Heart right ventricle (tissue), 16 donors: ENCODE measurements at regions not wholly inside any gene's neighbourhood (a gene's known extent, or its start where the extent isn't known, plus 50 kb on each side); places are given as distances from the start of the nearest gene placed in this dataset.
A peak's percentile ranks its signal among the peaks of the same experiment; 100 is the strongest.
"Not testable (repeated sequence)": the region's sequence is repeated elsewhere in the genome, so short reads cannot be mapped to it uniquely, and the experiment has no call there.

Experiments
- ATAC-seq, 8 donors: fragments of 200-7000 bp; cut with Tn5 transposase; one replicate each; pipeline ENCODE4 v1.9.1; 2020; ENCODE audit warnings: mild to moderate bottlenecking in 8 of 8, moderate library complexity in 8 of 8, moderate number of reproducible peaks in 1 of 8
- DNase-seq, 2 donors: peaks; one replicate each; pipeline ENCODE4 v3.0.0-alpha.2; 2020
- H3K27ac ChIP-seq, 10 donors: fragments of 200-600 bp; sonication (generic) in 2 of 10; one replicate each; pipeline versions ENCODE4 v1.5.0 to v1.8.0; 2020 to 2022; ENCODE audit warnings: mild to moderate bottlenecking in 3 of 10
- H3K27me3 ChIP-seq, 7 donors: fragments of 200-600 bp; one replicate each; pipeline ENCODE4 v1.8.0; 2021 to 2022; ENCODE audit warnings: mild to moderate bottlenecking in 2 of 7
- H3K36me3 ChIP-seq, 9 donors: fragments of 200-600 bp; sonication (generic) in 1 of 9; one replicate each; pipeline versions ENCODE4 v1.5.0 to v1.8.0; 2020 to 2022; ENCODE audit warnings: mild to moderate bottlenecking in 2 of 9
- H3K4me1 ChIP-seq, 9 donors: fragments of 200-600 bp; sonication (generic) in 1 of 9; one replicate each; pipeline versions ENCODE4 v1.5.0 to v1.8.0; 2020 to 2022; ENCODE audit warnings: mild to moderate bottlenecking in 4 of 9
- H3K4me3 ChIP-seq, 10 donors: fragments of 200-600 bp; sonication (generic) in 2 of 10; one replicate each; pipeline versions ENCODE4 v1.5.0 to v1.8.0; 2020 to 2022; ENCODE audit warnings: mild to moderate bottlenecking in 7 of 10, moderate library complexity in 2 of 10
- H3K9me3 ChIP-seq, 11 donors: fragments of 200-600 bp in 10 of 11; sonication (generic) in 2 of 11; one replicate each; pipeline versions ENCODE4 v1.5.0 to v1.8.0; 2013 to 2022; ENCODE audit warnings: mild to moderate bottlenecking in 2 of 11, control low read depth in 1 of 11, moderate library complexity in 1 of 11
- CTCF ChIP-seq, 9 donors: fragments of 200-600 bp; sonication (generic) in 2 of 9; IDR thresholded peaks; one replicate each; pipeline versions ENCODE4 v1.5.0 to v1.8.0; 2021 to 2022; ENCODE audit warnings: antibody characterized with exemption in 9 of 9, mild to moderate bottlenecking in 5 of 9, moderate library complexity in 1 of 9
- WGBS, 2 donors: extraction: QIAGEN DNeasy Blood & Tissue Kit; methylation state at CpG; one replicate each; pipeline ENCODE4 v1.1.7; 2013; ENCODE audit warnings: inconsistent platforms in 1 of 2; 5-methylcytosine and 5-hydroxymethylcytosine counted together
- intact Hi-C, 10 donors: fragments of 100-400 bp; cut with DNase I; formaldehyde crosslinking; loops; one replicate each; pipeline versions ENCODE4 v1.11.1 to v1.14.2; 2022
- donor health status: Arrhythmogenic right ventricular cardiomyopathy.
- donor health status: ischemic (EF 13 %, LVEDD 7.1; RV severe dilation, severe dysfunction).
- donor health status: healthy with polysubstance abuse.
- donor health status: DM: no; HTN: yes; CAD: no.
- donor health status: DM: no; HTN: no; CAD: no.
- donor health status: ischemic (EF 25% LVEDD 6.9; RV normal size, moderate dysfunction).
- donor health status: ischemic (EF 25% LVEDD 5.7; RV mildly dilated, moderate dysfunction).
- donor health status: healthy.
- donor health status: DM: yes; HTN: yes; CAD: no.
- donor health status: Ischemic cardiomyopathy.
- donor health status: ischemic (EF 35%, LVEDD 5.7; RV mildly dilated, moderate dysfunction).
- donor health status: nonischemic (EF 11% LVEDD 7.7; RV severe dilation, severe dysfunction).
- donor health status: DM: yes; HTN: yes; CAD: no.
- donor health status: PGD.
- donor health status: ischemic (EF 29% LVEDD 5.4; RV normal size, mild dysfunction).
- donor health status: nonischemic (EF 23%, LVEDD 6.1; RV moderate dilation, normal function).

GRCh38 chr14:51465486-51465885 is 186.2 kb upstream of the FRMD6 start:
- Histone ChIP-seq H3K27me3 (no peaks in the 10 kb centered on the region), H3K4me1 (no peaks in the 10 kb centered on the region), H3K36me3 (no peaks in the 10 kb centered on the region), H3K4me3 (no peak overlapping the region), H3K9me3 (no peaks in the 10 kb centered on the region), H3K27ac (no peak overlapping the region)
- ATAC-seq: no peak
- no peak for TF ChIP-seq CTCF (IDR thresholded peaks at IDR 0.05)
- WGBS, 2 donors: 95 to 97% methylated on average over 1 of the region's 1 CpG
- no peak for DNase-seq
- intact Hi-C loops: no loop called here

GRCh38 chr14:51467392-51467791 is 184.3 kb upstream of the FRMD6 start:
- intact Hi-C loops, DNase-seq, H3K9me3 ChIP-seq, H3K27ac ChIP-seq, H3K4me1 ChIP-seq, H3K4me3 ChIP-seq, H3K36me3 ChIP-seq, ATAC-seq, H3K27me3 ChIP-seq: not testable (repeated sequence)
- WGBS, 2 donors: 94 to 96% methylated on average over 19 to 23 of the region's 23 CpGs

GRCh38 chr14:51468523-51468922 is 183.2 kb upstream of the FRMD6 start:
- ATAC-seq (no peak), DNase-seq (no peak)
- no peak overlapping the region for H3K4me3 ChIP-seq
- TF ChIP-seq CTCF (IDR thresholded peaks at IDR 0.05): no peak
- no peaks in the 10 kb centered on the region for H3K27me3 ChIP-seq
- no peaks in the 10 kb centered on the region for H3K36me3 ChIP-seq
- H3K4me1 ChIP-seq: peaks cover 0 to 8% (median 0%) of the 10 kb centered on the region in 9 donors
- 61 to 66% methylated on average over 3 of the region's 3 CpGs for WGBS, 2 donors
- intact Hi-C loops: no loop called here
- no peak overlapping the region for H3K27ac ChIP-seq
- H3K9me3 ChIP-seq: no peaks in the 10 kb centered on the region

DNA sequence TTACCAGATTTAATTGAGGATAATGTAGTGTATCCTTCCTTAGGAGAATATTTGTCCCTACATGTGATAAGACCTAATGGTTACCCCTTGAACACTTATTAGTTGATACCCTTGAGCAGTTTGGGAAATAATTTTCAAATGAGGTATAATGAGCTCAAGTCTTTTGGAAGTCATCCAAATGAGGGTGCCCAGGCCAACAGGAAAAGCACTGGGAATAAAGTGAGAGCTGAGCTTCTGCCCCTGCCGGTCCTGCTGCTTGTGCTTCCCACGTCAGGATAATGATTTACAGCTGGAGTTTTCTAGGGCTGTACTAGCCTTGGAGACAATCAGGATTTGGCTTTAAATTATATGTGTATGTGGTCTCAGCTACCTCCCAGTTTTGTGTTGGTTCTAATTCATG is 178.8 kb upstream of the FRMD6 start:
- intact Hi-C loops: no loop called here
- TF ChIP-seq CTCF (IDR thresholded peaks at IDR 0.05): no peak
- H3K27ac ChIP-seq: no peak overlapping the region
- ATAC-seq (peak in 1 of 8 donors; percentile 61), DNase-seq (no peak)
- no peaks in the 10 kb centered on the region for H3K9me3 ChIP-seq
- no peak overlapping the region for H3K4me3 ChIP-seq
- peaks cover 0 to 9% (median 0%) of the 10 kb centered on the region in 9 donors for H3K4me1 ChIP-seq
- H3K27me3 ChIP-seq: no peaks in the 10 kb centered on the region
- H3K36me3 ChIP-seq: no peaks in the 10 kb centered on the region
- 53% methylated on average over 2 of the region's 2 CpGs for WGBS, 2 donors

DNA sequence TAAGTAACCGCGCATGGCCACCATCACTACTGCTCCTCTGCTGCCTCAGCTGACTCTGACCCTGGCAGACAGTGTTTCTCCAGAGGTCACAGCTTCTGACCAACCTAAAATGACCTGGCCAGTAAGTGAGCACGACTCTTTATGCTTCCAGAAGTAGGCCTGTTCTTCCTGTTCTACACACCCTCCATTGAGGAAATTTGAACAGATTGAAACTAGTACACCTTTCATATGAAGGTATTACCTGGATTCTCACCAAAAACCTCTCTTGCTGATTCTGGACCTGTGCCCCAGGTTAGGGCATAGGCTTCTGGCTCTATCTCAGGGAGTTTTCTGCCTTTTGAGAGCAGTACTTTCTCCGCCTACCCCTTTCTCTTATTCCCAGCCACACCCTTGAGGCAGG is 178.4 kb upstream of the FRMD6 start:
- no peak for TF ChIP-seq CTCF (IDR thresholded peaks at IDR 0.05)
- intact Hi-C loops: no loop called here
- Histone ChIP-seq H3K27ac (no peak overlapping the region), H3K4me1 (peaks cover 0 to 9% (median 0%) of the 10 kb centered on the region in 9 donors), H3K36me3 (no peaks in the 10 kb centered on the region), H3K4me3 (no peak overlapping the region), H3K27me3 (no peaks in the 10 kb centered on the region), H3K9me3 (no peaks in the 10 kb centered on the region)
- no peak for DNase-seq
- no peak for ATAC-seq
- 88 to 89% methylated on average over 4 of the region's 4 CpGs for whole genome bisulfite sequencing, 2 donors
